ENCODE measurements at regions not wholly inside any gene's neighbourhood (a gene's known extent, or its start where the extent isn't known, plus 50 kb on each side); places are given as distances from the start of the nearest gene placed in this dataset.

DNA sequence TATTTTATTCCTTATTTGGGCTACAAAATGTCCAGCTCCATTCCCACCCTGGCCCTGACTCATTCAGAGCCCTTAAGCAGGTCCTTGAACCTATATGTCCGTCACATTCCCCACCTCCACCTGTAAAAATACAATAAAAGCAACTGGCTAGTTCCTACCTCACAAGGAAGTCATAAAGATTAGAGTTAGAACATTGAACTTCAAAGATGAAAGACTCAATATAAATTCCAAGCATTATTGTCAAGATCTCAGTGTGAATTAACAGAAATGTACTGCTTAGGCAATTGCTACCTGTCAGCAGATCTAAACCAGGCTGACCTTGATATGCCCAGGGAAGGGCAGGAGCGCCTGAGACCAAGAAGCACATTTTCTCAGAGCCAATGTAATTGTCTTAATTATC, 221.8 kb downstream of the ENC1 start:
- no peak for DNase-seq (ENCODE audit: low spot score, unreplicated experiment)
- no peak overlapping the region for H3K4me3 Mint-ChIP-seq (ENCODE audit: low read depth)
- H3K4me1 Mint-ChIP-seq (ENCODE audit: low read depth) = peaks cover 30% of the 10 kb centered on the region
- H3K27ac Mint-ChIP-seq = no peak overlapping the region
- H3K36me3 Mint-ChIP-seq (ENCODE audit: insufficient read depth) = no peaks in the 10 kb centered on the region
- TF ChIP-seq, protein P1, sequence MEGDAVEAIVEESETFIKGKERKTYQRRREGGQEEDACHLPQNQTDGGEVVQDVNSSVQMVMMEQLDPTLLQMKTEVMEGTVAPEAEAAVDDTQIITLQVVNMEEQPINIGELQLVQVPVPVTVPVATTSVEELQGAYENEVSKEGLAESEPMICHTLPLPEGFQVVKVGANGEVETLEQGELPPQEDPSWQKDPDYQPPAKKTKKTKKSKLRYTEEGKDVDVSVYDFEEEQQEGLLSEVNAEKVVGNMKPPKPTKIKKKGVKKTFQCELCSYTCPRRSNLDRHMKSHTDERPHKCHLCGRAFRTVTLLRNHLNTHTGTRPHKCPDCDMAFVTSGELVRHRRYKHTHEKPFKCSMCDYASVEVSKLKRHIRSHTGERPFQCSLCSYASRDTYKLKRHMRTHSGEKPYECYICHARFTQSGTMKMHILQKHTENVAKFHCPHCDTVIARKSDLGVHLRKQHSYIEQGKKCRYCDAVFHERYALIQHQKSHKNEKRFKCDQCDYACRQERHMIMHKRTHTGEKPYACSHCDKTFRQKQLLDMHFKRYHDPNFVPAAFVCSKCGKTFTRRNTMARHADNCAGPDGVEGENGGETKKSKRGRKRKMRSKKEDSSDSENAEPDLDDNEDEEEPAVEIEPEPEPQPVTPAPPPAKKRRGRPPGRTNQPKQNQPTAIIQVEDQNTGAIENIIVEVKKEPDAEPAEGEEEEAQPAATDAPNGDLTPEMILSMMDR (IDR thresholded peaks at IDR 0.05; ENCODE audit: unreplicated experiment) = no peak
- no peaks in the 10 kb centered on the region for H3K9me3 Mint-ChIP-seq (ENCODE audit: low read depth)
- no peaks in the 10 kb centered on the region for H3K27me3 Mint-ChIP-seq

- no peak overlapping the region for H3K4me3 Mint-ChIP-seq (ENCODE audit: low read depth)
- no peaks in the 10 kb centered on the region for H3K27me3 Mint-ChIP-seq
- TF ChIP-seq, protein P1 (IDR thresholded peaks at IDR 0.05; ENCODE audit: unreplicated experiment) = no peak
- peaks cover 34% of the 10 kb centered on the region for H3K4me1 Mint-ChIP-seq (ENCODE audit: low read depth)
- H3K27ac Mint-ChIP-seq = no peak overlapping the region
- no peaks in the 10 kb centered on the region for H3K9me3 Mint-ChIP-seq (ENCODE audit: low read depth)
- DNase-seq (ENCODE audit: low spot score, unreplicated experiment) = no peak
- no peaks in the 10 kb centered on the region for H3K36me3 Mint-ChIP-seq (ENCODE audit: insufficient read depth)
These were observed 222.3 kb downstream of the ENC1 start for GRCh38 chr5:74418261-74418660.

- Mint-ChIP-seq H3K9me3 (ENCODE audit: low read depth) (no peaks in the 10 kb centered on the region), H3K27me3 (no peaks in the 10 kb centered on the region), H3K27ac (no peak overlapping the region), H3K4me1 (ENCODE audit: low read depth) (peaks cover 38% of the 10 kb centered on the region), H3K36me3 (ENCODE audit: insufficient read depth) (no peaks in the 10 kb centered on the region), H3K4me3 (ENCODE audit: low read depth) (no peak overlapping the region)
- TF ChIP-seq, protein P1 (IDR thresholded peaks at IDR 0.05; ENCODE audit: unreplicated experiment) = no peak
- DNase-seq (ENCODE audit: low spot score, unreplicated experiment) = no peak
These were observed 224.8 kb downstream of the ENC1 start for GRCh38 chr5:74415695-74416102.

DNA sequence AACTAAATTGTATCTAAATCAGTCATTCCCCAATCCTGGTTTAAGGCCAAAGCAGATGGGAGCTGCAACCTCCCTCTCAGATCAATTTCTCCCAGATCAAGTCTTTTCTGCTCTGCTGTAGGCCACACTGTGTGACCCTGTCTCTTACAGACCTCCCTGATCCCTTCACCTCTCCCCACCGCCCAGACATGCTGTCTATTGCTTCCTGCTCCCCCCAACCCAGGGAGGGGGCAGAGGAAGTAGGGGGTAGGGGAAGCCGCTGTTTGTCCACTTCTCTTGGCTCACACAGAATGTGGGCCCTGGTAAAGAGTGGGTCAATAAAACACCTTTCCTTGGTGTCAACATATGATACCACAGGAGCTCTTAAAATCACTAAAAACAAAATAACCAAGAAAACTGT, 226.3 kb downstream of the ENC1 start:
- no peak overlapping the region for H3K4me3 Mint-ChIP-seq (ENCODE audit: low read depth)
- DNase-seq (ENCODE audit: low spot score, unreplicated experiment) = no peak
- TF ChIP-seq, protein P1 (IDR thresholded peaks at IDR 0.05; ENCODE audit: unreplicated experiment) = no peak
- no peaks in the 10 kb centered on the region for H3K36me3 Mint-ChIP-seq (ENCODE audit: insufficient read depth)
- H3K9me3 Mint-ChIP-seq (ENCODE audit: low read depth) = no peaks in the 10 kb centered on the region
- no peaks in the 10 kb centered on the region for H3K27me3 Mint-ChIP-seq
- peaks cover 32% of the 10 kb centered on the region for H3K4me1 Mint-ChIP-seq (ENCODE audit: low read depth)
- H3K27ac Mint-ChIP-seq = no peak overlapping the region

DNA sequence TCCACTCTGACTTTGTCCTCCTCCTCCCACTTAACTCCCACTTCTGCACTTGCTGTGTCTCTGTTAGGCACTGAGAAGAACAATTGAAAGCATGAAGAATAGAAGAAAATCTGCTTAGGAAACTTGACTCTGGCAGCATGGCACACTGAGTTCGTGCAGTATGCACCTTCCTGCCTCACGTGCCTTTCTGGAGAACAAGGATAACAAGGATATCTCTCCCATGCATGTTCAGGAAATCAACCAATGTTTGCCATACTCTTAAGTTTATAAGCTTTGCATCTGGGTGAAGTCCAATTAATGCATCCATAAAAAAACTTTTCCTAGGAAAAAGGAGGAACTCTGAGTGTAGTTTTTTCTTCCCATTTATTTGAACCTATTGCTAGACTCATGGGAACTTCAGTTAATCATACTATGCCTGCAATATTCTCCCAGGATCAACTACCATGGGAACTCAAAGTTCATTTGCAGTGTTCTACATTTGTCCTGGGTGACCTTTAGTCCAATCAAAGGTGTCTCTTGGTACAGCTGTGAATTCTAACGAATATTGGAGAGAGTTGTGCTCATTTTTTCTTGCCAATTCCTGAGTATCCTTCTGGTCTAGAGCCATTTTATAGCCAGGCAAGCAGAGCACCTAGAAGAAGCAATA, 227.0 kb downstream of the ENC1 start:
- Mint-ChIP-seq H3K9me3 (ENCODE audit: low read depth) (no peaks in the 10 kb centered on the region), H3K4me1 (ENCODE audit: low read depth) (peaks cover 33% of the 10 kb centered on the region), H3K36me3 (ENCODE audit: insufficient read depth) (no peaks in the 10 kb centered on the region), H3K4me3 (ENCODE audit: low read depth) (no peak overlapping the region), H3K27ac (no peak overlapping the region), H3K27me3 (no peaks in the 10 kb centered on the region)
- DNase-seq (ENCODE audit: low spot score, unreplicated experiment) = no peak
- TF ChIP-seq, protein P1 (IDR thresholded peaks at IDR 0.05; ENCODE audit: unreplicated experiment) = no peak
